Activated naive CD8-positive, alpha-beta T cell treated with anti-CD3 and anti-CD28 coated beads, Interleukin-2, amount 10 ng/mL, durations not matched to agents 7 days and 5 days (primary cell): ENCODE measurements at regions not wholly inside any gene's neighbourhood (a gene's known extent, or its start where the extent isn't known, plus 50 kb on each side); places are given as distances from the start of the nearest gene placed in this dataset.
"Not testable (repeated sequence)": the region's sequence is repeated elsewhere in the genome, so short reads cannot be mapped to it uniquely, and the experiment has no call there.

Experiments
- ATAC-seq: fragments of 150-1000 bp; cut with Tn5 transposase; one replicate; pipeline ENCODE4 v1.10.0; 2021; ENCODE audit warnings: low read depth, moderate library complexity
- POLR2A ChIA-PET: fragments of 350-600 bp; sonication (Branson Sonifier 250); formaldehyde crosslinking; loops from one replicate; lab custom pipeline; 2021; ENCODE audit warnings: antibody characterized with exemption; lab: Charles Lee
- DNase-seq: peaks from one replicate; pipeline ENCODE4 v3.0.0; 2021
- H3K27ac Mint-ChIP-seq: one replicate; pipeline ENCODE4 v1.8.0; 2022; ENCODE audit warnings: mild to moderate bottlenecking, mixed read lengths
- H3K27me3 Mint-ChIP-seq: one replicate; pipeline ENCODE4 v1.8.0; 2022; ENCODE audit warnings: mild to moderate bottlenecking, moderate library complexity, mixed read lengths
- H3K36me3 Mint-ChIP-seq: one replicate; pipeline ENCODE4 v1.8.0; 2021; ENCODE audit warnings: mild to moderate bottlenecking, mixed read lengths
- H3K4me1 Mint-ChIP-seq: one replicate; pipeline ENCODE4 v1.8.0; 2021; ENCODE audit warnings: mixed read lengths
- H3K4me3 Mint-ChIP-seq: one replicate; pipeline ENCODE4 v1.8.0; 2022; ENCODE audit warnings: mild to moderate bottlenecking, moderate library complexity, mixed read lengths
- H3K9me3 Mint-ChIP-seq: one replicate; pipeline ENCODE4 v1.8.0; 2021; ENCODE audit warnings: mixed read lengths

GRCh38 chr4:86413426-86413825, 53.6 kb upstream of the MAPK10 start:
- DNase-seq = not testable (repeated sequence)

GRCh38 chr4:86414686-86415085, 54.8 kb upstream of the MAPK10 start:
- no peaks in the 10 kb centered on the region for H3K4me1 Mint-ChIP-seq
- peaks cover 1% of the 10 kb centered on the region for H3K9me3 Mint-ChIP-seq
- no peak overlapping the region for H3K4me3 Mint-ChIP-seq
- DNase-seq (no peak), ATAC-seq (no peak)
- H3K27me3 Mint-ChIP-seq = no peaks in the 10 kb centered on the region
- POLR2A ChIA-PET = no interaction called here
- no peaks in the 10 kb centered on the region for H3K36me3 Mint-ChIP-seq
- no peak overlapping the region for H3K27ac Mint-ChIP-seq

More at GRCh38 chr4:86413426-86413825, 53.6 kb upstream of the MAPK10 start:
- H3K27ac Mint-ChIP-seq, H3K4me1 Mint-ChIP-seq, H3K27me3 Mint-ChIP-seq, ATAC-seq, H3K4me3 Mint-ChIP-seq, POLR2A ChIA-PET, H3K36me3 Mint-ChIP-seq, H3K9me3 Mint-ChIP-seq: not testable (repeated sequence)

GRCh38 chr4:86416081-86416480, 56.2 kb upstream of the MAPK10 start:
- H3K27me3 Mint-ChIP-seq = no peaks in the 10 kb centered on the region
- DNase-seq = no peak
- H3K9me3 Mint-ChIP-seq = peaks cover 1% of the 10 kb centered on the region
- no peak overlapping the region for H3K27ac Mint-ChIP-seq
- no peak overlapping the region for H3K4me3 Mint-ChIP-seq
- POLR2A ChIA-PET = no interaction called here
- no peak for ATAC-seq
- H3K4me1 Mint-ChIP-seq = no peaks in the 10 kb centered on the region
- no peaks in the 10 kb centered on the region for H3K36me3 Mint-ChIP-seq

- POLR2A ChIA-PET = no interaction called here
- H3K4me1 Mint-ChIP-seq = no peaks in the 10 kb centered on the region
- no peaks in the 10 kb centered on the region for H3K27me3 Mint-ChIP-seq
- H3K4me3 Mint-ChIP-seq = no peak overlapping the region
- DNase-seq = no peak
- no peak for ATAC-seq
- H3K9me3 Mint-ChIP-seq = no peaks in the 10 kb centered on the region
- no peaks in the 10 kb centered on the region for H3K36me3 Mint-ChIP-seq
- no peak overlapping the region for H3K27ac Mint-ChIP-seq
Measured at GRCh38 chr4:86421461-86421860, 61.6 kb upstream of the MAPK10 start.

GRCh38 chr4:86431543-86432116, 71.8 kb upstream of the MAPK10 start:
- Mint-ChIP-seq H3K27me3 (no peaks in the 10 kb centered on the region), H3K4me3 (no peak overlapping the region), H3K4me1 (no peaks in the 10 kb centered on the region), H3K36me3 (no peaks in the 10 kb centered on the region), H3K27ac (no peak overlapping the region), H3K9me3 (peaks cover 3% of the 10 kb centered on the region)
- DNase-seq (no peak), ATAC-seq (no peak)
- POLR2A ChIA-PET = no interaction called here

GRCh38 chr4:86432559-86433134, 72.8 kb upstream of the MAPK10 start:
- Mint-ChIP-seq H3K27ac (no peak overlapping the region), H3K9me3 (peaks cover 3% of the 10 kb centered on the region), H3K27me3 (no peaks in the 10 kb centered on the region), H3K4me1 (no peaks in the 10 kb centered on the region), H3K4me3 (no peak overlapping the region), H3K36me3 (no peaks in the 10 kb centered on the region)
- DNase-seq (no peak), ATAC-seq (no peak)
- POLR2A ChIA-PET = no interaction called here

- Mint-ChIP-seq H3K36me3 (peaks cover 1% of the 10 kb centered on the region), H3K27me3 (no peaks in the 10 kb centered on the region), H3K27ac (no peak overlapping the region), H3K9me3 (peaks cover 4% of the 10 kb centered on the region), H3K4me3 (no peak overlapping the region), H3K4me1 (no peaks in the 10 kb centered on the region)
- ATAC-seq (no peak), DNase-seq (no peak)
- POLR2A ChIA-PET = no interaction called here
Measured at GRCh38 chr4:86439293-86439692, 79.4 kb upstream of the MAPK10 start.

GRCh38 chr4:86441175-86441936, 81.5 kb upstream of the MAPK10 start:
- H3K9me3 Mint-ChIP-seq = peaks cover 3% of the 10 kb centered on the region
- H3K4me3 Mint-ChIP-seq = no peak overlapping the region
- no peaks in the 10 kb centered on the region for H3K4me1 Mint-ChIP-seq
- no peaks in the 10 kb centered on the region for H3K27me3 Mint-ChIP-seq
- POLR2A ChIA-PET = no interaction called here
- no peak overlapping the region for H3K27ac Mint-ChIP-seq
- peaks cover 1% of the 10 kb centered on the region for H3K36me3 Mint-ChIP-seq
- no peak for ATAC-seq
- no peak for DNase-seq

GRCh38 chr4:86442881-86443280, 83.0 kb upstream of the MAPK10 start:
- peaks cover 1% of the 10 kb centered on the region for H3K36me3 Mint-ChIP-seq
- no peaks in the 10 kb centered on the region for H3K27me3 Mint-ChIP-seq
- no peak overlapping the region for H3K4me3 Mint-ChIP-seq
- POLR2A ChIA-PET = no interaction called here
- peaks cover 3% of the 10 kb centered on the region for H3K9me3 Mint-ChIP-seq
- ATAC-seq (no peak), DNase-seq (no peak)
- H3K4me1 Mint-ChIP-seq = no peaks in the 10 kb centered on the region
- H3K27ac Mint-ChIP-seq = no peak overlapping the region

GRCh38 chr4:86443495-86443894, 83.6 kb upstream of the MAPK10 start:
- no peak for ATAC-seq
- POLR2A ChIA-PET = no interaction called here
- Mint-ChIP-seq H3K27me3 (no peaks in the 10 kb centered on the region), H3K9me3 (peaks cover 3% of the 10 kb centered on the region), H3K36me3 (peaks cover 1% of the 10 kb centered on the region), H3K4me3 (no peak overlapping the region), H3K27ac (no peak overlapping the region), H3K4me1 (no peaks in the 10 kb centered on the region)
- DNase-seq = no peak

- no peak for ATAC-seq
Measured at GRCh38 chr4:86446996-86447395, 87.1 kb upstream of the MAPK10 start.

GRCh38 chr4:86448871-86449270, 89.0 kb upstream of the MAPK10 start:
- no peak for DNase-seq
- no peak for ATAC-seq
- H3K36me3 Mint-ChIP-seq = no peaks in the 10 kb centered on the region
- no peaks in the 10 kb centered on the region for H3K4me1 Mint-ChIP-seq
- no peaks in the 10 kb centered on the region for H3K9me3 Mint-ChIP-seq
- H3K27ac Mint-ChIP-seq = no peak overlapping the region
- H3K4me3 Mint-ChIP-seq = peak overlapping the region; percentile 8
- H3K27me3 Mint-ChIP-seq = peaks cover 3% of the 10 kb centered on the region
- POLR2A ChIA-PET = no interaction called here

More at GRCh38 chr4:86446996-86447395, 87.1 kb upstream of the MAPK10 start:
- H3K9me3 Mint-ChIP-seq = peaks cover 3% of the 10 kb centered on the region
- peaks cover 3% of the 10 kb centered on the region for H3K27me3 Mint-ChIP-seq
- H3K4me1 Mint-ChIP-seq = no peaks in the 10 kb centered on the region
- H3K4me3 Mint-ChIP-seq = no peak overlapping the region
- no peak for DNase-seq
- H3K36me3 Mint-ChIP-seq = peaks cover 1% of the 10 kb centered on the region
- POLR2A ChIA-PET = no interaction called here
- H3K27ac Mint-ChIP-seq = no peak overlapping the region

- DNase-seq (no peak), ATAC-seq (no peak)
- POLR2A ChIA-PET = no interaction called here
- H3K9me3 Mint-ChIP-seq = no peaks in the 10 kb centered on the region
- peaks cover 8% of the 10 kb centered on the region for H3K27me3 Mint-ChIP-seq
- H3K36me3 Mint-ChIP-seq = no peaks in the 10 kb centered on the region
- no peaks in the 10 kb centered on the region for H3K4me1 Mint-ChIP-seq
- H3K27ac Mint-ChIP-seq = no peak overlapping the region
- no peak overlapping the region for H3K4me3 Mint-ChIP-seq
Measured at GRCh38 chr4:86449746-86450588, 90.1 kb upstream of the MAPK10 start.
